ENCODE measurements at regions not wholly inside any gene's neighbourhood (a gene's known extent, or its start where the extent isn't known, plus 50 kb on each side); places are given as distances from the start of the nearest gene placed in this dataset.

- no peak for TF ChIP-seq CTCF (IDR thresholded peaks at IDR 0.05)
- no peak for TF ChIP-seq POLR2A (IDR thresholded peaks at IDR 0.05)
Measured at GRCh38 chr1:116850436-116850835, 59.3 kb upstream of the PTGFRN start.
